ENCODE measurements at regions not wholly inside any gene's neighbourhood (a gene's known extent, or its start where the extent isn't known, plus 50 kb on each side); places are given as distances from the start of the nearest gene placed in this dataset.

GRCh38 chr4:111923786-111924185 lies 221.5 kb upstream of the FAM241A start:
- no peak for TF ChIP-seq POLR2A (IDR thresholded peaks at IDR 0.05; ENCODE audit: low read depth, low read length)
- no peak for TF ChIP-seq POLR2AphosphoS5 (IDR thresholded peaks at IDR 0.05; ENCODE audit: low read depth, low read length)
